DND-41 (cell line): ENCODE measurements at regions not wholly inside any gene's neighbourhood (a gene's known extent, or its start where the extent isn't known, plus 50 kb on each side); places are given as distances from the start of the nearest gene placed in this dataset.

ENCODE experiments used
- CTCF ChIP-seq: IDR thresholded peaks from 2 replicates; pipeline ENCODE4 v1.5.1; 2012; ENCODE audit warnings: borderline replicate concordance, low read length, moderate library complexity, mild to moderate bottlenecking; ENCODE audit not compliant: poor library complexity, severe bottlenecking; ENCODE audit errors: extremely low read depth
- EZH2 ChIP-seq: IDR thresholded peaks from 3 replicates; pipeline ENCODE4 v1.6.1; 2012; ENCODE audit warnings: borderline replicate concordance, low read depth, mild to moderate bottlenecking, moderate library complexity, low read length, inconsistent platforms; ENCODE audit not compliant: severe bottlenecking

- TF ChIP-seq CTCF = no peak
- TF ChIP-seq EZH2 = no peak
Measured at GRCh38 chr12:114302117-114302516, 103.8 kb downstream of the TBX5 start.
